Activated T-cell treated with anti-CD3 and anti-CD28 coated beads, Interleukin-2, amount 50 U/mL, for 24 hours (primary cell): ENCODE measurements at regions not wholly inside any gene's neighbourhood (a gene's known extent, or its start where the extent isn't known, plus 50 kb on each side); places are given as distances from the start of the nearest gene placed in this dataset.
A peak's percentile ranks its signal among the peaks of the same experiment; 100 is the strongest.
"Not testable (repeated sequence)": the region's sequence is repeated elsewhere in the genome, so short reads cannot be mapped to it uniquely, and the experiment has no call there.

Experiments used
- DNase-seq: peaks from one replicate; pipeline ENCODE4 v3.0.0-alpha.2; 2020
- H3K27ac Mint-ChIP-seq: 2 replicates; pipeline ENCODE4 v1.8.0; 2020; ENCODE audit warnings: mild to moderate bottlenecking, mixed read lengths
- H3K27me3 Mint-ChIP-seq: 2 replicates; pipeline ENCODE4 v1.8.0; 2020; ENCODE audit warnings: mixed read lengths
- H3K36me3 Mint-ChIP-seq: 2 replicates; pipeline ENCODE4 v1.8.0; 2020; ENCODE audit warnings: low read depth, mixed read lengths
- H3K4me1 Mint-ChIP-seq: 2 replicates; pipeline ENCODE4 v1.8.0; 2020; ENCODE audit warnings: low read depth, mixed read lengths
- H3K4me3 Mint-ChIP-seq: 2 replicates; pipeline ENCODE4 v1.8.0; 2020; ENCODE audit warnings: mild to moderate bottlenecking, moderate library complexity, mixed read lengths
- H3K9me3 Mint-ChIP-seq: 2 replicates; pipeline ENCODE4 v1.8.0; 2020; ENCODE audit warnings: mixed read lengths

DNA sequence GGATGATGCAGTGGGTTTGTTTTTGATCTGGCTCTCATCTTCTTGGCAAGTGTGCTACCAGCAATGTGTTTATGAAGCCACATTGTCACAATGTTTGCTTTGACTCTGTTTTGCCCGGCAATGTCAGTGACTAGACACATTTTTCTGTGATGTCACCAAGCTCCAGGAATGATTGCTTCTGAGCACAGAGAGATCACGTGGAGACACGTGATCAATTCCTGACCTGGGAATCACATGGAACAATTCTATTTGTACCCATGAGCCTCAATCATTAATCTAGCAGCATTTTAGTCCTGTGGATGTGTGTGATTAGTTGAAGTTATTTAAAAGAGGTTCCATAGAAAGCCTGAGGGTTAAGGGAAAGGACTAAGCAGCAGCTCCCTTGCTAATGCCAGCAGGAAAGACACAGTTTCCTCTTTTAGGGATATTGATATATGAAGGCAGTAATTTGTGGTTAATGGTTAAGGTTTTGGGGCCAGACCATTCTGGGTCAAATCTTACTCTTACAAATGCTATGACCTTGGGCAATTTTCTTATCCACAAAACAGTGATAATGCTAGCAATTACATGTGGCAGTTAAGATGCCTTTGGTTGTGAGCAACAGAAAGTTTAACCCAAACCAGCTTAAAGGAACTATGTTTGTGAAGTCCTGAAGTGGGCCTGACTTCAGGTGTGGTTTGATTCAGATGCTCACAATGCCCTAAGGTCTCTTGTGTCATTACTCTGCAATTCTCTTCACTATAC, 59.0 kb downstream of the FASLG start:
- Mint-ChIP-seq H3K4me1 (peaks cover 54% of the 10 kb centered on the region), H3K9me3 (no peaks in the 10 kb centered on the region)

GRCh38 chr1:172719066-172719627, 60.2 kb downstream of the FASLG start:
- DNase-seq = no peak
- Mint-ChIP-seq H3K4me1 (peaks cover 48% of the 10 kb centered on the region), H3K9me3 (no peaks in the 10 kb centered on the region), H3K27me3 (no peaks in the 10 kb centered on the region), H3K27ac (no peak overlapping the region), H3K4me3 (no peak overlapping the region), H3K36me3 (no peaks in the 10 kb centered on the region)

More for the DNA sequence above, 59.0 kb downstream of the FASLG start:
- DNase-seq = no peak
- H3K4me3 Mint-ChIP-seq = no peak overlapping the region
- no peaks in the 10 kb centered on the region for H3K27me3 Mint-ChIP-seq
- peak overlapping the region; percentile 60 for H3K27ac Mint-ChIP-seq
- H3K36me3 Mint-ChIP-seq = no peaks in the 10 kb centered on the region

GRCh38 chr1:172719694-172720138, 60.8 kb downstream of the FASLG start:
- Mint-ChIP-seq H3K27ac (peak overlapping the region; percentile 0), H3K36me3 (no peaks in the 10 kb centered on the region), H3K4me3 (no peak overlapping the region), H3K9me3 (no peaks in the 10 kb centered on the region), H3K27me3 (no peaks in the 10 kb centered on the region), H3K4me1 (peaks cover 50% of the 10 kb centered on the region)
- no peak for DNase-seq

GRCh38 chr1:172720339-172720738, 61.4 kb downstream of the FASLG start:
- no peak for DNase-seq
- Mint-ChIP-seq H3K4me1 (peaks cover 56% of the 10 kb centered on the region), H3K27ac (no peak overlapping the region), H3K36me3 (no peaks in the 10 kb centered on the region), H3K9me3 (no peaks in the 10 kb centered on the region), H3K27me3 (no peaks in the 10 kb centered on the region), H3K4me3 (no peak overlapping the region)

- Mint-ChIP-seq H3K4me3 (no peak overlapping the region), H3K27ac (no peak overlapping the region), H3K36me3 (no peaks in the 10 kb centered on the region), H3K9me3 (no peaks in the 10 kb centered on the region), H3K4me1 (peaks cover 48% of the 10 kb centered on the region), H3K27me3 (no peaks in the 10 kb centered on the region)
- DNase-seq = no peak
Observed at GRCh38 chr1:172723251-172723650, 64.3 kb downstream of the FASLG start.

DNA sequence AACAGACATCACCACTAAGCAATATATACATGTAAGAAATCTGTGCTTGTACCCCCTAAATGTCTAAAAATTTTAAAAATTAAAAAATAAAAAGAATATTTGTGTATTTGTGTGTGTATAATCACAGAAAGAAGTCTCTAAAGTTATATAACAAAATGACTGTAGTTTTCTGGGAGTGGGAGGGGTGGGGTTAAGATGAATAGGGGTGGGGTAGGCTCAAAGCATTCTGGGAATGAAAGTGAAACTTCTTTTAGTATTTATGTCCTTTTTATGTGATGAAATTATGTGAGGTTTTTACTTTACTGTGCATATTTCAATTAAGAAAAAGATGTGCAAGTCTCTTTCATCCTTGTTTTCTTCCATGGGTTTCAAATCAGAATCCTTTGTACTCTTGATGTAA, 65.3 kb downstream of the FASLG start:
- peaks cover 39% of the 10 kb centered on the region for H3K4me1 Mint-ChIP-seq
- peak overlapping the region; percentile 12 for H3K27ac Mint-ChIP-seq
- no peak overlapping the region for H3K4me3 Mint-ChIP-seq
- H3K9me3 Mint-ChIP-seq = peaks cover 3% of the 10 kb centered on the region
- no peaks in the 10 kb centered on the region for H3K27me3 Mint-ChIP-seq
- no peaks in the 10 kb centered on the region for H3K36me3 Mint-ChIP-seq
- no peak for DNase-seq

DNA sequence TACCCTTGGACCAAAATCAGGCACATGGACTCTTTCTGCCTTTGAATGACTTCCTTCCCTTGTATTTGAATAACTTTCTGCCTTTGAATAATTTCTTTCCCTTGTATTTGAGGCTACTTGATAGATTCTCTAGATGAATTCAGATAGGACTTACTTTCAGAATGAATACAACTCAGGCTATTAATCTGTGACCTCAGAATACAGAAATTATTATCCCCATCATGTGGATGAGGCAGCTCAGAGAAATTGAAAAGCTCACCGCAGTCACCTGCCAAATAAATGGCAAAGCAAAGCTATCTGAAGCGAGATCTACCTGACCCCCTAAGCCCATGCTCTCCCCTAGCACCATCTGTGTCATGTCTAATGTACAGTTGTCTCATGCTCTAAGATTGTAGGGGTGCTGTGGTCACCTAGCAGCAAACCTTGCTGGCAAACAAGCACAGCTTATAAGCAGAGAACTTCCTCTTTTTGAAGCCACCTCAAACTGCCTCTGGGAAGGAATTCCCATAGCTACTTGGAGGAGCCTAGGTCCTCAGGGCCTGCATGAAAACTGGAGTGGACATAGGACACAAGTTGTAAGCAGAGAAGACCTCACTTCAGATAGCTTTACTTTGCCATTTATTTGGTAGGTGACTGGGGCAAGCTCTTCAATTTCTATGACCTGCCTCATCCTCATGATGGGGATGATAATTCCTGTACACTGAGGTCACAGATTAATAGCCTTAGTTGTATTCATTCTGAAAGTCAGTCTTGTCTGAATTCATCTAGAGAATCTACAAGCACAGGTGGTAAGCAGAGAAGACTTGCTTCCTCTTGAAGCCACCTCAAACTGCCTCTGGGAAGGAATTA, 66.1 kb downstream of the FASLG start:
- Mint-ChIP-seq H3K36me3 (no peaks in the 10 kb centered on the region), H3K27ac (peak overlapping the region; percentile 12), H3K4me3 (no peak overlapping the region), H3K27me3 (no peaks in the 10 kb centered on the region), H3K4me1 (peaks cover 31% of the 10 kb centered on the region), H3K9me3 (peaks cover 3% of the 10 kb centered on the region)
- DNase-seq = no peak

DNA sequence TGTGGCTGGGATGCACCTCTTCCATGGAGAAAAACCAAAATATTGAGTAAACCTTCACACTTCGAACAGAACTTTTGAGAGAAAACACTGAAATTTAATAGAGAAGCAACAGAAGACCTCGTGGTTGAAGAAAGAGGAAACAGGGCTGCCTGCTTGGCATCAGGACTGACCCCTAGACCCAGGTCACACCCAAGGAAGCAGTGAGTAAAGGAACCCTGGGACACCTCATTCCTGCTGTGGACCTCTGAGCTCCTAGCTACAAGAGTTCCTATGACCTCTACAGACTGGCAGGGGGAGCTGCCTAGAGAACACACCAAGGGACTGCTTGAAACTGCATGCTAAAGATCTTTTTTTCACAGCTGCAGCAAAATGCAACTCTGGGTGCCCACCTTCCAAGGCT, 67.8 kb downstream of the FASLG start:
- H3K27ac Mint-ChIP-seq = no peak overlapping the region
- no peaks in the 10 kb centered on the region for H3K36me3 Mint-ChIP-seq
- peaks cover 3% of the 10 kb centered on the region for H3K9me3 Mint-ChIP-seq
- H3K4me3 Mint-ChIP-seq = no peak overlapping the region
- H3K4me1 Mint-ChIP-seq = peaks cover 31% of the 10 kb centered on the region
- DNase-seq = no peak
- H3K27me3 Mint-ChIP-seq = no peaks in the 10 kb centered on the region

- H3K36me3 Mint-ChIP-seq = no peaks in the 10 kb centered on the region
- H3K27ac Mint-ChIP-seq = no peak overlapping the region
- H3K9me3 Mint-ChIP-seq = peaks cover 3% of the 10 kb centered on the region
- no peaks in the 10 kb centered on the region for H3K27me3 Mint-ChIP-seq
- H3K4me1 Mint-ChIP-seq = peaks cover 31% of the 10 kb centered on the region
- DNase-seq = no peak
- no peak overlapping the region for H3K4me3 Mint-ChIP-seq
Observed at GRCh38 chr1:172727275-172727857, 68.5 kb downstream of the FASLG start.

GRCh38 chr1:172727956-172728603, 69.2 kb downstream of the FASLG start:
- peaks cover 3% of the 10 kb centered on the region for H3K9me3 Mint-ChIP-seq
- H3K4me3 Mint-ChIP-seq = no peak overlapping the region
- no peak overlapping the region for H3K27ac Mint-ChIP-seq
- no peaks in the 10 kb centered on the region for H3K27me3 Mint-ChIP-seq
- peak; percentile 55 for DNase-seq
- H3K36me3 Mint-ChIP-seq = no peaks in the 10 kb centered on the region
- peaks cover 31% of the 10 kb centered on the region for H3K4me1 Mint-ChIP-seq

GRCh38 chr1:172728705-172729104, 69.8 kb downstream of the FASLG start:
- H3K27me3 Mint-ChIP-seq, H3K4me3 Mint-ChIP-seq, H3K9me3 Mint-ChIP-seq, H3K27ac Mint-ChIP-seq, DNase-seq, H3K36me3 Mint-ChIP-seq: not testable (repeated sequence)
- peaks cover 31% of the 10 kb centered on the region for H3K4me1 Mint-ChIP-seq

DNA sequence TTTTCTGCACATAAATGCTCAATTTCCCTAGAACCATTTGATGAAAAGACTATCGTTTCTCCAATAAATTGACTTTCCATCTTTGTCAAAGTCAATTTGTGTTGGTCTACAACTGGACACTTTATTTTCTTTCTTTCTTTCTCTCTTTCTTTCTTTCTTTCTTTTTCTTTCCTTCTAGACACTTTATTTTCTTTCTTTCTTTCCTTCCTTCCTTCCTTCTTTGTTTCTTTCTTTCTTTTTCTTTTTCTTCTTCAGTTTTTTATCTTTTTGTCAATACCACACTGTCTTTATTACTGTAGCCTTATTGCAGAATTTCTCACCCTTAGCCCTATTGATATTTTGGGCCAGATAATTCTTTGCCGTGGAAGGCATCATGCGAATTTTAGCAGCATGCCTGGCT, 73.5 kb downstream of the FASLG start:
- Mint-ChIP-seq H3K36me3 (no peaks in the 10 kb centered on the region), H3K27ac (no peak overlapping the region), H3K4me3 (no peak overlapping the region), H3K4me1 (peaks cover 4% of the 10 kb centered on the region), H3K27me3 (no peaks in the 10 kb centered on the region), H3K9me3 (peaks cover 3% of the 10 kb centered on the region)
- no peak for DNase-seq

DNA sequence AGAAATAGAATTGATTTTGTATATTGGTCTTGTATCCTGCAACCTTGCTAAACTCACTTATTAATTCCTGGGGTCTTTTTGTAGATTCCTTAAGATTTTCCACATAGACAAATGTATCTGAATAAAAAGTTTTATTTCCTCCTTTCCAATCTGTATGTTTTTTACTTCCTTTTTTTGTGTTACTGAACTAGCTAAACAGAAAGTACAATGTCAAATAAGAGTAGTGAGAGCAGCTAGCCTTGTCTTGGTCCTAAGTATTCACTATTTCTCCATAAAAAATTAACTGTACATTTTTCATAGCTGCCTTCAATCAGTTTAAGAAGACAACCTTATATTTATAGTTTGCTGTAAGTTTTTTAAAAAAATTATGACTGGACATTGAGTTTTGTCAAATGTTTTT, 74.9 kb downstream of the FASLG start:
- no peaks in the 10 kb centered on the region for H3K36me3 Mint-ChIP-seq
- no peaks in the 10 kb centered on the region for H3K4me1 Mint-ChIP-seq
- no peak overlapping the region for H3K4me3 Mint-ChIP-seq
- peaks cover 3% of the 10 kb centered on the region for H3K9me3 Mint-ChIP-seq
- no peaks in the 10 kb centered on the region for H3K27me3 Mint-ChIP-seq
- DNase-seq = no peak
- H3K27ac Mint-ChIP-seq = no peak overlapping the region

GRCh38 chr1:172738389-172738788, 79.5 kb downstream of the FASLG start:
- Mint-ChIP-seq H3K27ac (no peak overlapping the region), H3K27me3 (no peaks in the 10 kb centered on the region), H3K9me3 (no peaks in the 10 kb centered on the region), H3K4me1 (peaks cover 2% of the 10 kb centered on the region), H3K4me3 (no peak overlapping the region), H3K36me3 (no peaks in the 10 kb centered on the region)
- no peak for DNase-seq
